Thyroid gland (tissue), 4 donors: ENCODE measurements at regions not wholly inside any gene's neighbourhood (a gene's known extent, or its start where the extent isn't known, plus 50 kb on each side); places are given as distances from the start of the nearest gene placed in this dataset.
A peak's percentile ranks its signal among the peaks of the same experiment; 100 is the strongest.

Source experiments
- DNase-seq, 2 donors: peaks; one replicate each; pipeline ENCODE4 v3.0.0-alpha.2; 2019
- H3K27ac ChIP-seq, 3 donors: fragments of 200-600 bp; sonication (generic); 1 replicate in 2 of 3; 2 replicates in 1 of 3; pipeline ENCODE4 v1.5.1; 2016 to 2019; ENCODE audit warnings: mild to moderate bottlenecking in 1 of 3, moderate library complexity in 1 of 3
- H3K27me3 ChIP-seq: fragments of 200-600 bp; sonication (generic); one replicate; pipeline ENCODE4 v1.5.1; 2019
- H3K36me3 ChIP-seq, 2 donors: fragments of 200-600 bp; sonication (generic); one replicate each; pipeline ENCODE4 v1.5.1; 2016 to 2019
- H3K4me1 ChIP-seq, 2 donors: fragments of 200-600 bp; sonication (generic); one replicate each; pipeline ENCODE4 v1.5.1; 2017 to 2019
- H3K4me3 ChIP-seq, 3 donors: fragments of 200-600 bp; sonication (generic); replicated peaks in 1 of 3; 1 replicate in 2 of 3; 2 replicates in 1 of 3; pipeline ENCODE4 v1.5.1; 2016; ENCODE audit warnings: mild to moderate bottlenecking in 1 of 3
- H3K9me3 ChIP-seq: fragments of 200-600 bp; sonication (generic); one replicate; pipeline ENCODE4 v1.5.1; 2017
- CTCF ChIP-seq, 6 experiments: fragments of 200-600 bp in 3 of 6; fragments of 450-650 bp in 3 of 6; sonication (generic) in 3 of 6; IDR thresholded peaks; one replicate each; pipeline ENCODE4 v1.5.1; 2016 to 2019; ENCODE audit warnings: antibody characterized with exemption in 6 of 6, mild to moderate bottlenecking in 2 of 6, inconsistent platforms in 1 of 6, moderate library complexity in 1 of 6
- POLR2A ChIP-seq, 2 donors: fragments of 450-650 bp; IDR thresholded peaks; one replicate each; pipeline ENCODE4 v1.6.1; 2017; ENCODE audit warnings: antibody characterized with exemption in 2 of 2, mild to moderate bottlenecking in 2 of 2, moderate library complexity in 1 of 2
- WGBS, 2 donors: methylation state at CpG; one replicate each; pipeline ENCODE4 v1.1.5; 2017; 5-methylcytosine and 5-hydroxymethylcytosine counted together
- intact Hi-C: fragments of 100-400 bp; cut with DNase I; formaldehyde crosslinking; loops from one replicate; pipeline ENCODE4 v1.15.1; 2023

GRCh38 chr2:138414014-138414413 lies 87.6 kb upstream of the SPOPL start:
- H3K4me3 ChIP-seq: no peak overlapping the region
- TF ChIP-seq CTCF (IDR thresholded peaks at IDR 0.05) (no peak), POLR2A (IDR thresholded peaks at IDR 0.05) (no peak)
- intact Hi-C loops: no loop called here
- H3K27ac ChIP-seq: no peak overlapping the region
- 96% methylated on average over 1 of the region's 1 CpG for WGBS, 2 donors
- no peak for DNase-seq
- no peaks in the 10 kb centered on the region for H3K4me1 ChIP-seq
- H3K36me3 ChIP-seq: no peaks in the 10 kb centered on the region
- no peaks in the 10 kb centered on the region for H3K9me3 ChIP-seq
- no peaks in the 10 kb centered on the region for H3K27me3 ChIP-seq

DNA sequence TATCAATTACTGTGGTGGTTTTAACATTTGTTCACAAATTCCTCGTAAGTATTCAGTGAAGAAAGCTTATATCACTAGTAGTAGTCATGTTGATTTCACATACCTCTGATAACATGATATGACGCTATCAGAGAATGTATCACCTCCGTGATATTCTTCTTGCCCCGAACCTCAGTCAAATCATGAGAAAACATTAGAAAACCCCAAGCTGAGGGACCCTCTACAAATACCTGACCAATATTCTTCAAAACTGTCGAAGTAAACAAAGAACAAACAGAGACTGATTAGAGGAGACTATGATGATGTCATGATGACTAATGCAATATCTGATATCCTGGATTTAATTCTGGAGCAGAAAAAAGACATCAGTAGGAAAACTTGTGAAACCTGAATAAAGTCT lies 85.6 kb upstream of the SPOPL start:
- Histone ChIP-seq H3K4me1 (no peaks in the 10 kb centered on the region), H3K36me3 (no peaks in the 10 kb centered on the region), H3K4me3 (no peak overlapping the region), H3K27ac (no peak overlapping the region), H3K9me3 (no peaks in the 10 kb centered on the region), H3K27me3 (no peaks in the 10 kb centered on the region)
- WGBS, 2 donors: 56 to 58% methylated on average over 5 of the region's 5 CpGs
- no peak for TF ChIP-seq POLR2A (IDR thresholded peaks at IDR 0.05)
- TF ChIP-seq CTCF (IDR thresholded peaks at IDR 0.05): no peak
- no peak for DNase-seq
- intact Hi-C loops: no loop called here

- Histone ChIP-seq H3K4me3 (no peak overlapping the region), H3K4me1 (peaks cover 0 to 6% of the 10 kb centered on the region in 2 donors), H3K9me3 (no peaks in the 10 kb centered on the region), H3K27ac (no peak overlapping the region), H3K36me3 (no peaks in the 10 kb centered on the region), H3K27me3 (no peaks in the 10 kb centered on the region)
- no peak for TF ChIP-seq POLR2A (IDR thresholded peaks at IDR 0.05)
- TF ChIP-seq CTCF (IDR thresholded peaks at IDR 0.05): no peak
- WGBS, 2 donors: 93 to 95% methylated on average over 2 of the region's 2 CpGs
- no peak for DNase-seq
- intact Hi-C loops: no loop called here
Measured at GRCh38 chr2:138418453-138418852, 83.1 kb upstream of the SPOPL start.

- intact Hi-C loops: no loop called here
- no peaks in the 10 kb centered on the region for H3K27me3 ChIP-seq
- no peaks in the 10 kb centered on the region for H3K9me3 ChIP-seq
- WGBS, 2 donors: 77 to 93% methylated on average over 3 of the region's 3 CpGs
- H3K4me3 ChIP-seq: no peak overlapping the region
- no peak for TF ChIP-seq POLR2A (IDR thresholded peaks at IDR 0.05)
- no peak for TF ChIP-seq CTCF (IDR thresholded peaks at IDR 0.05)
- no peaks in the 10 kb centered on the region for H3K36me3 ChIP-seq
- DNase-seq: no peak
- no peak overlapping the region for H3K27ac ChIP-seq
- H3K4me1 ChIP-seq: peaks cover 0 to 6% of the 10 kb centered on the region in 2 donors
Measured at GRCh38 chr2:138421315-138421970, 80.1 kb upstream of the SPOPL start.

DNA sequence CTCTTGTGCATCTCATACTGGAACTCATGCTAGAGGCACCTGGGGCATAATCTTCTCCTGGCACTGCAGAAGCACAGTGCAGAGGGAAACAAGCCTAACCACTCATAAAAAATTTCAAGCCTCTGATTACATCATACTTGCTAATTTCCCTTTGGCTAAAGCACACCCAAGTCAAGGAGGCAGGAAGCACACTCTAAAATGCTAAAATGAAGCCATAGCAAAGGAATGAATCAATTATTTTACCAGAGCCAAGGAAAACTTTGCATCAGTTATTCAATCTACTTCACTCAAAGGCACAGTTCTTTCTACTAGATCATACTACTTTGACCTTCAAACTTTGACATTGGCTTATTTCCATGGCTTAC lies 79.6 kb upstream of the SPOPL start:
- no peak for TF ChIP-seq CTCF (IDR thresholded peaks at IDR 0.05)
- TF ChIP-seq POLR2A (IDR thresholded peaks at IDR 0.05): no peak
- peaks cover 0 to 6% of the 10 kb centered on the region in 2 donors for H3K4me1 ChIP-seq
- intact Hi-C loops: no loop called here
- no peaks in the 10 kb centered on the region for H3K27me3 ChIP-seq
- peak; percentile 3 for DNase-seq
- no peak overlapping the region for H3K4me3 ChIP-seq
- H3K9me3 ChIP-seq: no peaks in the 10 kb centered on the region
- no peaks in the 10 kb centered on the region for H3K36me3 ChIP-seq
- H3K27ac ChIP-seq: no peak overlapping the region
